GM13976 (cell line): ENCODE measurements at regions not wholly inside any gene's neighbourhood (a gene's known extent, or its start where the extent isn't known, plus 50 kb on each side); places are given as distances from the start of the nearest gene placed in this dataset.

Experiments
- DNase-seq: peaks from one replicate; pipeline ENCODE4 v3.0.0; 2012; ENCODE audit warnings: low spot score
- in situ Hi-C: fragments of 300-500 bp; cut with MboI; formaldehyde crosslinking; loops from one replicate; pipeline ENCODE4 v1.12.0; 2022; ENCODE audit warnings: low sequenced_read_pairs, mixed read lengths, inconsistent platforms; ENCODE audit not compliant: unreplicated experiment
- TF ChIP-seq, protein P1 (sequence below): IDR thresholded peaks from 2 replicates; pipeline ENCODE4 v1.5.1; 2012; ENCODE audit warnings: borderline replicate concordance, mild to moderate bottlenecking; ENCODE audit not compliant: insufficient read depth; ENCODE audit errors: extremely low read depth, missing control alignments, control extremely low read depth

DNA sequence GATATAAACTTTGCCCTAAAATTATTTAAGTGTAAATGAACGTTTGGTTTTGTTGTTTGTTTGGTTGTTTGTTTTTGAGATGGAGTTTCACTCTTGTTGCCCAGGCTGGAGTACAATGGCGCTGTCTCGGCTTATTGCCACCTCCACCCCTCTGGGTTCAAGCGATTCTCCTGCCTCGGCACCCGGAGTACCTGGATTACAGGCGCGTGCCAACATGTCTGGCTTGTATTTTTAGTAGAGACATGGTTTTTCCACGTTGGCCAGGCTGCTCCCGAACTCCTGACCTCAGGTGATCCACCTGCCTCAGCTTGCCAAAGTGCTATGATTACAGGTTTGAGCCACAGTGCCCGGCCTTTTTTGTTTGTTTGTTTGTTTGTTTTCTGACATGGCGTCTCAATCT is 87.9 kb upstream of the CHD2 start:
- in situ Hi-C loops: no loop called here
- TF ChIP-seq, protein P1, sequence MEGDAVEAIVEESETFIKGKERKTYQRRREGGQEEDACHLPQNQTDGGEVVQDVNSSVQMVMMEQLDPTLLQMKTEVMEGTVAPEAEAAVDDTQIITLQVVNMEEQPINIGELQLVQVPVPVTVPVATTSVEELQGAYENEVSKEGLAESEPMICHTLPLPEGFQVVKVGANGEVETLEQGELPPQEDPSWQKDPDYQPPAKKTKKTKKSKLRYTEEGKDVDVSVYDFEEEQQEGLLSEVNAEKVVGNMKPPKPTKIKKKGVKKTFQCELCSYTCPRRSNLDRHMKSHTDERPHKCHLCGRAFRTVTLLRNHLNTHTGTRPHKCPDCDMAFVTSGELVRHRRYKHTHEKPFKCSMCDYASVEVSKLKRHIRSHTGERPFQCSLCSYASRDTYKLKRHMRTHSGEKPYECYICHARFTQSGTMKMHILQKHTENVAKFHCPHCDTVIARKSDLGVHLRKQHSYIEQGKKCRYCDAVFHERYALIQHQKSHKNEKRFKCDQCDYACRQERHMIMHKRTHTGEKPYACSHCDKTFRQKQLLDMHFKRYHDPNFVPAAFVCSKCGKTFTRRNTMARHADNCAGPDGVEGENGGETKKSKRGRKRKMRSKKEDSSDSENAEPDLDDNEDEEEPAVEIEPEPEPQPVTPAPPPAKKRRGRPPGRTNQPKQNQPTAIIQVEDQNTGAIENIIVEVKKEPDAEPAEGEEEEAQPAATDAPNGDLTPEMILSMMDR: no peak

DNA sequence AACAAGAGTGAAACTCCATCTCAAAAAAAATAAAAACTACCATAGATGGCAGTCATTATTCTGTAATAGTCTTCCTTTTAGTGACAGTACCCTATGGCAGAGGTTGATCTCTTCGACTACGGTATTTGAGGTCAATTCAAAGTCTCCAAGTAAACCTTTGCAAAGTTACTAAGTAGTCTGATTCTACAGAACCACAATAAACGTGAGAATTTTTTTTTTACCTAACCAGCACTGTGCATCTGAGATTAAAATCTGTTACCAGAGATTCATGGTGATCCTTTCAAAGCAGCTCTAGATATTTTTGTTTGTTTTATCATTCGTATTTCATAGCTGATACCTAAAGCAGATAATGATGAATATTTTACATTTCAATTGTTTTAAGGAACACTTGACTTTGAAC is 86.6 kb upstream of the CHD2 start:
- TF ChIP-seq, protein P1: no peak
- no peak for DNase-seq
- in situ Hi-C loops: no loop called here

More for the DNA sequence above, 87.9 kb upstream of the CHD2 start:
- DNase-seq: no peak

DNA sequence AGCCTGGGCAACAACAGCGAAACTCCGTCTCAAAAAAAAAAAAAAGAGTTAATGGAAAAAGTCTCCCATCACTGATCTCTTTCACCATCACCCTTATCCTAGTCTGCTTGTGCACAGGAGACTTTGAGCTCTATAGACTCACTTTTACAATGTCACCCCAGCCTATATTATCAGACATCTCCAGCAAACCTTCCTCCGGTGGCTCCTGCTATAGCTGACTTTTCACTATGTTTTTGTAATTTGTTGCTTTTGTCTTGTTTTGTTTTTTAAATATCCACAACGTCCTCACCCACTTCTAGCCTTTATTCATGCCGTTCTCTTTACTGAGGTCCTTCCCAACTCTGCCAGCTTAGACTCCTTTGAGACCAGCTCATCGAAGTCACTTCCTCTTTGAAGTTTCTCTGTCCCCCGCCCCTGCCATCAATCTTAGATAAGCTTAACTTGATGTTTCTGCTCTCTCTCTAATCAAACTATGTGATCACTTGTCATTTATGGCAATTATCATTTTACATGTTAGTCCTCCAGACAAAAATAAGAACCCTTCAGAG is 82.7 kb upstream of the CHD2 start:
- DNase-seq: no peak
- TF ChIP-seq, protein P1: no peak
- in situ Hi-C loops: no loop called here

DNA sequence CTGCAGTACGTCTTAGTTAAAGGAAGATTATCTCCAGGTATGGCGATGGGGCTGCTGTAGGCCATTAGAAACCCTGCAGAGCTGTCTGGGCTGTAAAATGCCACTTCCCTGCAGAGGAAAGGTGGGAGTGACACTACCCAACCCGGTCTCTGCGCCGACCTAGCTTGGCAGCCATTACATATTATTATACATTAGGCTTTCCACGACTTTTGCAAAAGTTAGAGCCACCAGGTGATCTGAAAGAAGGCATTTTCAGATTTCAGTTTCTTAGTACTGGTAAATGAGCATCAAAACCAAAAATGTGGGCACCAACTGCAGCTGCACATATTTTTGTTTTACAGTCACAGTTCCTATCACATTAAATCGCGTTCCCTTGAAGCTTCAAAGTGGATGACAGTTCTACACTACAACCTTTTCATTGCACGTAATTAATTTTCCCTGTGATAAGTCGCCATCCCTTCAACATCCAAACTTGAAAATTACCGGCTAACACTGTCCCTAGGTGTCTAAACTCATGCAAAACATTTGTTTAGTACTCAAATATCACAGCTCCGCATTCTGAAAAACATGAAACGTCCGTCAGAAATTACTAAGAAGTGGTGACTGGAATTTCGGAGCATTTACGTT is 81.4 kb upstream of the CHD2 start:
- no peak for DNase-seq
- in situ Hi-C loops: no loop called here
- TF ChIP-seq, protein P1: no peak

DNA sequence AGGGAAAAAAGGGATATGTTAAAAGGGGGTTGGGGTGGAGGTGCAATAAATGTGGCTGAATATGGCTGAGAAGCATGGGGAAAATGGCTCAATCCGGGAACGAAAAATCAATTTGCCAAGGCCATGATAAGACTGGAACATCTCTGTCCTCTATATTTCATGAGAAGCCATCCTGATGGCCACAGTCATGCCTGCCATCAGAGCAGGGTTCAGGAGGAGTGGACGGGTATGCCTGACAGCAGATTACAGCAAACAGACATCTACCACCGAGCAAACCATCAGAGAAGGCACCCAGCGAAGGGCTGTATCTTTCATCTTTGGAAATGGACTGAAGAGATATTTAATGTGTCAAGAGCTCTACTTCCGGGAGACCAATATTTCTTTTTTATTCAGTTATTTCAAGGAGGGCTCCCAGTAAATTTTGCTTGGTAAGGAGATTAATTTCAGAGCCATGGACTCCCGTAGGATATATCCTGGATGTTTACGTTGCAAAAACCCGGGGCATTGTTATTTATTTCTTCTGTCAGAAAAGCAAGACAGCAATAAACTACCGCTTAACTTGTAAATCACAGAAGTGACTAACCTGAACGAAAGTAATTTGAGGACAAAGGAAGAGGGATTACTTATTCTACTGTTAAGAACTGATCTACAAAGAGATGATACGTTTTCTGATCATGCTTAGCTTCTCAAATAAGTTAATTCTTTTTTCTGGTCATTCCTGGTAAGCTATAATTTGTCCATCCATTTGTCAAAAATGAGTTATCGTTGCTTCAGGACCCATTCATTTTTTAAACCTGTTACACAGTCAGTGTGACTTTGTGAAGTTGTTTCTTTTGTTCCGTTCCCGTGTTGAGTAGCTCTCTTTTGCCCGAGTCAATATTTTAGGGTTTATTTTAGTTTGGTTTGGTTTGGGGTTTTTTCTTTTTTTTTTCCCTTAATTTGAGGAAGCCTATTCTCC is 80.6 kb upstream of the CHD2 start:
- in situ Hi-C loops: no loop called here
- TF ChIP-seq, protein P1: no peak
- DNase-seq: no peak

DNA sequence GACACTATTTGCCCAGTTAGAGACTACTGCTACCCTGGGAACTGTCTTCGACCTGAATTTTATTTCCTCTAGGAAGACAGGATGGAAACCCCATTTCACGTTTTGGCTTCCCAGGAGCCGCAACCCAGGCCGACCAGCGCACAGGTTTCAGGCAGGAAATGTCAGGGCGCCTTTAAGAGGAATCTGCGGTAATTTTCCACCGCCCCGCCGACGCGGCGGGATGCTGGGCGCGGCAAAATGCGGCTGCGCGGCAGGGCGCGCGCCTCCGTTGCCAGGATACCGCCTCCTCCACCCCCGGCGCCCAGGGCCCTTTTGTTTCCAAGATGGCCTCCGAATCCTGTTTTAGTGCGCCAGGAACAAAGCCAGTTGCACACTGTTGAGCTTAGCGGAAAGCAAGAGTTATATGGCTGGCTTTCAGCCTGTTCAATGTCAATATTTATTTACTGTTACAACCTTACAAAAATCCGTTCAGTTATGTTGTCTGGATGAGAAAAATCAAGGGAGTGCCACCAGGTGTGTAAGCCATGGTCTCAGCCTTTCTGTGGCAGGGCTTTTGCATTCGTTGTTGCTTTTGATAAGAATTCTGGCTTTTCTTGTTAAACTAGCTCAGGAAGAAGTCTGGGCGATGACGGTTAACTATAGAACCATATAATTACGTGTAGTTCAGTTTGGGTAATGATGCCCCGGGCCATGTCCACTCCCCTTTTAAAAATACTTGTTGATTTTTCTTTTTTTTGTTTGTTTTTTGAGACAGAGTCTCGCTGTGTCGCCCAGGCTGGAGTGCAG is 79.7 kb upstream of the CHD2 start:
- TF ChIP-seq, protein P1: no peak

More for the DNA sequence above, 79.7 kb upstream of the CHD2 start:
- in situ Hi-C loops: no loop called here
- peak; percentile 92 for DNase-seq
